ENCODE measurements at regions not wholly inside any gene's neighbourhood (a gene's known extent, or its start where the extent isn't known, plus 50 kb on each side); places are given as distances from the start of the nearest gene placed in this dataset.
"Not testable (repeated sequence)": the region's sequence is repeated elsewhere in the genome, so short reads cannot be mapped to it uniquely, and the experiment has no call there.

DNA sequence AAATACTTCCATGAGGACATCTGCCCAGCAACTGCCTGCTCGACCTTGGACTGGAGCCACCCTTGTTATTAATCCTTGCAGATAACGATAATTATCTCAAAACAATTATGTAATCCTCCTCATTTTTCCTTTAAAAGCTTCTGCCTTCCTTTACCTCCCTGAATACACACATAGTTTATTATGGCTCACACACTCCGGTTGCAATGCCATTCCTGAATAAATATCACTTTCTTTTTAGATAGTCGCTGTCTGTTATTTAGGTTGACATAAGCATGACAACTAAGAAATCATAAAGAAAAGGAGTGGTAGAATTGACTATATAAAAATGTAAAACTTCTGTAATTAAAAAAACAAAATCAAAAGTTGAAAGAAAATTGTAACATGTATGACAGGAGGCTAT, 64.8 kb downstream of the B4GALT7 start:
- TF ChIP-seq, protein P1, sequence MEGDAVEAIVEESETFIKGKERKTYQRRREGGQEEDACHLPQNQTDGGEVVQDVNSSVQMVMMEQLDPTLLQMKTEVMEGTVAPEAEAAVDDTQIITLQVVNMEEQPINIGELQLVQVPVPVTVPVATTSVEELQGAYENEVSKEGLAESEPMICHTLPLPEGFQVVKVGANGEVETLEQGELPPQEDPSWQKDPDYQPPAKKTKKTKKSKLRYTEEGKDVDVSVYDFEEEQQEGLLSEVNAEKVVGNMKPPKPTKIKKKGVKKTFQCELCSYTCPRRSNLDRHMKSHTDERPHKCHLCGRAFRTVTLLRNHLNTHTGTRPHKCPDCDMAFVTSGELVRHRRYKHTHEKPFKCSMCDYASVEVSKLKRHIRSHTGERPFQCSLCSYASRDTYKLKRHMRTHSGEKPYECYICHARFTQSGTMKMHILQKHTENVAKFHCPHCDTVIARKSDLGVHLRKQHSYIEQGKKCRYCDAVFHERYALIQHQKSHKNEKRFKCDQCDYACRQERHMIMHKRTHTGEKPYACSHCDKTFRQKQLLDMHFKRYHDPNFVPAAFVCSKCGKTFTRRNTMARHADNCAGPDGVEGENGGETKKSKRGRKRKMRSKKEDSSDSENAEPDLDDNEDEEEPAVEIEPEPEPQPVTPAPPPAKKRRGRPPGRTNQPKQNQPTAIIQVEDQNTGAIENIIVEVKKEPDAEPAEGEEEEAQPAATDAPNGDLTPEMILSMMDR (IDR thresholded peaks at IDR 0.05) = not testable (repeated sequence)
- not testable (repeated sequence) for TF ChIP-seq EP300, POLR2A (IDR thresholded peaks at IDR 0.05)
